Panc1 (cell line): ENCODE measurements at regions not wholly inside any gene's neighbourhood (a gene's known extent, or its start where the extent isn't known, plus 50 kb on each side); places are given as distances from the start of the nearest gene placed in this dataset.

ENCODE experiments used
- ATAC-seq: fragments of 200-7000 bp; cut with Tn5 transposase; 2 replicates; pipeline ENCODE4 v1.9.1; 2020; ENCODE audit warnings: mild to moderate bottlenecking, moderate library complexity
- BruUV-seq: library from RNA; stranded (reverse); fragments of 400-500 nt; replicated peaks from 2 replicates; lab custom pipeline; 2021; lab: Mats Ljungman, UMichigan
- CTCF ChIA-PET: fragments of 300-600 bp; sonication (Branson Sonifier 250); formaldehyde crosslinking; loops from one replicate; lab custom pipeline; 2022; ENCODE audit warnings: antibody characterized with exemption; lab: Charles Lee
- POLR2A ChIA-PET: fragments of 300-600 bp; sonication (Branson Sonifier 250); formaldehyde crosslinking; loops from one replicate; lab custom pipeline; 2022; ENCODE audit warnings: antibody characterized with exemption; lab: Charles Lee
- DNase-seq: peaks from one replicate; pipeline ENCODE4 v3.0.0-alpha.2; 2010; ENCODE audit warnings: low read depth, low spot score
- H3K27ac ChIP-seq: 2 replicates; pipeline ENCODE4 v1.5.1; 2011; ENCODE audit warnings: mild to moderate bottlenecking, low read length, inconsistent platforms
- H3K27me3 ChIP-seq: fragments of 200-500 bp; sonication (Bioruptor generic); 2 replicates; pipeline ENCODE4 v1.6.0; 2014; ENCODE audit warnings: low read length, inconsistent platforms; ENCODE audit not compliant: control insufficient read depth, insufficient read depth
- H3K36me3 ChIP-seq: fragments of 200-500 bp; sonication (Bioruptor generic); 2 replicates; pipeline ENCODE4 v1.5.1; 2014; ENCODE audit warnings: inconsistent platforms, mild to moderate bottlenecking, low read length, moderate library complexity; ENCODE audit not compliant: control insufficient read depth, insufficient read depth
- H3K4me1 ChIP-seq: 2 replicates; pipeline ENCODE4 v1.5.1; 2011; ENCODE audit warnings: inconsistent platforms, mild to moderate bottlenecking, low read length, moderate library complexity; ENCODE audit not compliant: control insufficient read depth, insufficient read depth
- H3K4me3 ChIP-seq, 2 experiments: 2 replicates each; pipeline ENCODE4 v1.5.1; 2011 to 2012; ENCODE audit warnings: low read depth in 2 of 2, low read length in 2 of 2, mild to moderate bottlenecking in 2 of 2, inconsistent platforms in 1 of 2, moderate library complexity in 1 of 2
- H3K9me3 ChIP-seq: fragments of 200-500 bp; sonication (Bioruptor generic); 2 replicates; pipeline ENCODE4 v1.5.1; 2014; ENCODE audit warnings: low read depth, mild to moderate bottlenecking, inconsistent platforms, low read length, moderate library complexity; ENCODE audit not compliant: control insufficient read depth, insufficient read depth
- CTCF ChIP-seq: fragments of 450-650 bp; IDR thresholded peaks from 2 replicates; pipeline ENCODE4 v1.5.1; 2017; ENCODE audit warnings: mild to moderate bottlenecking
- POLR2AphosphoS5 ChIP-seq: IDR thresholded peaks from 2 replicates; pipeline ENCODE4 v1.6.1; 2012; ENCODE audit warnings: mild to moderate bottlenecking, low read depth, low read length, moderate library complexity
- REST ChIP-seq, 2 experiments: IDR thresholded peaks; 2 replicates each; pipeline ENCODE4 v1.6.1; 2011 to 2012; ENCODE audit warnings: low read depth in 2 of 2, control low read depth in 1 of 2, low read length in 1 of 2, mild to moderate bottlenecking in 1 of 2, moderate library complexity in 1 of 2; ENCODE audit not compliant: insufficient read depth in 1 of 2
- SIN3A ChIP-seq: IDR thresholded peaks from 2 replicates; pipeline ENCODE4 v1.6.1; 2012; ENCODE audit warnings: low read depth, mild to moderate bottlenecking, low read length, moderate library complexity, borderline replicate concordance; ENCODE audit not compliant: insufficient read depth
- TCF7L2 ChIP-seq: IDR thresholded peaks from 2 replicates; pipeline ENCODE4 v1.6.1; 2011; ENCODE audit warnings: mild to moderate bottlenecking, low read depth, low read length, inconsistent platforms
- in situ Hi-C: cut with HindIII; loops from 2 replicates; pipeline ENCODE4 v1.10.0; 2016; ENCODE audit warnings: low sequenced_read_pairs, low pct_unique_long_range_greater_than_20kb
- intact Hi-C: fragments of 100-400 bp; cut with micrococcal nuclease; formaldehyde crosslinking; loops from one replicate; pipeline ENCODE4 v1.10.0; 2022; ENCODE audit not compliant: unreplicated experiment

- in situ Hi-C loops (no loop called here), intact Hi-C loops (no loop called here)
- Histone ChIP-seq H3K4me3 (no peak overlapping the region), H3K36me3 (no peaks in the 10 kb centered on the region), H3K27me3 (no peaks in the 10 kb centered on the region), H3K4me1 (no peaks in the 10 kb centered on the region), H3K9me3 (no peaks in the 10 kb centered on the region), H3K27ac (no peak overlapping the region)
- BruUV-seq = no TSS peak
- TF ChIP-seq TCF7L2 (no peak), REST (IDR thresholded peaks at IDR 0.05; ENCODE audit: insufficient read depth in 1 of 2, low read depth in 2 of 2, low read length in 1 of 2) (no peak), SIN3A (no peak), CTCF (no peak; the same call in 1 of the 2 replicates), POLR2AphosphoS5 (no peak)
- ATAC-seq (no peak), DNase-seq (no peak)
- POLR2A ChIA-PET = no interaction called here
- CTCF ChIA-PET = no interaction called here
These were observed 73.2 kb upstream of the AMOT start for GRCh38 chrX:112913807-112914206.

- Histone ChIP-seq H3K27ac (no peak overlapping the region), H3K9me3 (no peaks in the 10 kb centered on the region), H3K36me3 (no peaks in the 10 kb centered on the region), H3K4me3 (no peak overlapping the region), H3K4me1 (no peaks in the 10 kb centered on the region), H3K27me3 (no peaks in the 10 kb centered on the region)
- ChIA-PET POLR2A (no interaction called here), CTCF (no interaction called here)
- intact Hi-C loops = no loop called here
- in situ Hi-C loops = no loop called here
- ATAC-seq (no peak), DNase-seq (no peak)
- no peak for TF ChIP-seq SIN3A
- no peak for TF ChIP-seq POLR2AphosphoS5
- no peak for TF ChIP-seq TCF7L2
- TF ChIP-seq REST (IDR thresholded peaks at IDR 0.05; ENCODE audit: insufficient read depth in 1 of 2, low read depth in 2 of 2, low read length in 1 of 2) = no peak
- no peak for TF ChIP-seq CTCF
- BruUV-seq = no TSS peak
These were observed 69.8 kb upstream of the AMOT start for GRCh38 chrX:112910418-112910817.
